ENCODE measurements at regions not wholly inside any gene's neighbourhood (a gene's known extent, or its start where the extent isn't known, plus 50 kb on each side); places are given as distances from the start of the nearest gene placed in this dataset.

DNA sequence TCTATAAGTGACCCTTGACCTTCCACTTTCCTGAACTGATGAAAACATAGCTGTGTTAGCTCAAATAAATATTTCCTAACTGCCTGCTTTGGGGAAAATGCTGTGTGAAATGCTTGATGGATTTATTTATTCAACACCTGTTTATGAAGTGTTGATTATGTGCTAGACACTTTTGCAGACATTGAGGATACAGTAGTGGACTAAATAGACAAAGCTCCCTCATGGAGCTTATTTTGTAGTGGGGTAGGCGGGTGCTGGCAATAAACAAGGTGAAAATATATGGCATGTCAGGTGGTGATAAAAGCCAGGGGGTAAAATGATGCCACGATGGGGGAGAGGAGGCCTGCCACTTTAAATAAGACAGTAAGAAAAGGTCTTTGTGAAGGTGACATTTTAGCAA is 50.2 kb upstream of the TLR3 start:
- no peak overlapping the region for H2AFZ ChIP-seq (ENCODE audit: low read length)
- H4K20me1 ChIP-seq (ENCODE audit: control insufficient read depth, extremely low read depth, insufficient read depth, low read length): no peaks in the 10 kb centered on the region
- no peaks in the 10 kb centered on the region for H3K36me3 ChIP-seq (ENCODE audit: control insufficient read depth, insufficient read depth, low read length)
- H3K27me3 ChIP-seq (ENCODE audit: control insufficient read depth, insufficient read depth, low read length): no peaks in the 10 kb centered on the region
- H3K79me2 ChIP-seq (ENCODE audit: control insufficient read depth, insufficient read depth, low read length): no peaks in the 10 kb centered on the region
- H3K4me3 ChIP-seq (replicated peaks in 1 of 4; ENCODE audit: control extremely low read depth in 1 of 4, insufficient read depth in 1 of 4, low read depth in 3 of 4, low read length in 4 of 4): no peak overlapping the region
- no peak overlapping the region for H3K4me2 ChIP-seq (ENCODE audit: extremely low read depth, insufficient read depth, low read length)
- DNase-seq (ENCODE audit: low read depth in 2 of 2): no peak
- H3K9me3 ChIP-seq (ENCODE audit: control insufficient read depth, insufficient read depth, low read depth, low read length): no peaks in the 10 kb centered on the region
- H3K4me1 ChIP-seq (ENCODE audit: control insufficient read depth, extremely low read depth, insufficient read depth, low read length): no peaks in the 10 kb centered on the region
- H3K27ac ChIP-seq (ENCODE audit: insufficient read depth, low read length): no peak overlapping the region
- no peak overlapping the region for H3K9ac ChIP-seq (ENCODE audit: insufficient read depth, low read length)
- TF ChIP-seq EZH2 (IDR thresholded peaks at IDR 0.05; ENCODE audit: low read length, missing control alignments): no peak
- TF ChIP-seq, protein P1, sequence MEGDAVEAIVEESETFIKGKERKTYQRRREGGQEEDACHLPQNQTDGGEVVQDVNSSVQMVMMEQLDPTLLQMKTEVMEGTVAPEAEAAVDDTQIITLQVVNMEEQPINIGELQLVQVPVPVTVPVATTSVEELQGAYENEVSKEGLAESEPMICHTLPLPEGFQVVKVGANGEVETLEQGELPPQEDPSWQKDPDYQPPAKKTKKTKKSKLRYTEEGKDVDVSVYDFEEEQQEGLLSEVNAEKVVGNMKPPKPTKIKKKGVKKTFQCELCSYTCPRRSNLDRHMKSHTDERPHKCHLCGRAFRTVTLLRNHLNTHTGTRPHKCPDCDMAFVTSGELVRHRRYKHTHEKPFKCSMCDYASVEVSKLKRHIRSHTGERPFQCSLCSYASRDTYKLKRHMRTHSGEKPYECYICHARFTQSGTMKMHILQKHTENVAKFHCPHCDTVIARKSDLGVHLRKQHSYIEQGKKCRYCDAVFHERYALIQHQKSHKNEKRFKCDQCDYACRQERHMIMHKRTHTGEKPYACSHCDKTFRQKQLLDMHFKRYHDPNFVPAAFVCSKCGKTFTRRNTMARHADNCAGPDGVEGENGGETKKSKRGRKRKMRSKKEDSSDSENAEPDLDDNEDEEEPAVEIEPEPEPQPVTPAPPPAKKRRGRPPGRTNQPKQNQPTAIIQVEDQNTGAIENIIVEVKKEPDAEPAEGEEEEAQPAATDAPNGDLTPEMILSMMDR (conservative IDR thresholded peaks at IDR 0.05 in 1 of 2, IDR thresholded peaks at IDR 0.05 in 1 of 2; ENCODE audit: low read depth in 1 of 2, low read length in 2 of 2): no peak

Measured in fibroblast of lung (primary cell).